Breast epithelium (tissue), 3 donors: ENCODE measurements at regions not wholly inside any gene's neighbourhood (a gene's known extent, or its start where the extent isn't known, plus 50 kb on each side); places are given as distances from the start of the nearest gene placed in this dataset.

ENCODE experiments used
- POLR2A ChIP-seq: fragments of 450-650 bp; IDR thresholded peaks from one replicate; pipeline ENCODE4 v1.6.1; 2016; ENCODE audit warnings: antibody characterized with exemption, mild to moderate bottlenecking, moderate library complexity
- POLR2AphosphoS5 ChIP-seq, 3 donors: sonication (generic); formaldehyde crosslinking; IDR thresholded peaks; one replicate each; pipeline ENCODE4 v1.6.1; 2017; ENCODE audit warnings: antibody characterized with exemption in 3 of 3
- TF ChIP-seq, protein P1 (sequence below), 3 donors: fragments of 450-650 bp; IDR thresholded peaks; one replicate each; pipeline ENCODE4 v1.5.1; 2016 to 2017; ENCODE audit warnings: antibody characterized with exemption in 3 of 3, mild to moderate bottlenecking in 3 of 3, moderate library complexity in 3 of 3

DNA sequence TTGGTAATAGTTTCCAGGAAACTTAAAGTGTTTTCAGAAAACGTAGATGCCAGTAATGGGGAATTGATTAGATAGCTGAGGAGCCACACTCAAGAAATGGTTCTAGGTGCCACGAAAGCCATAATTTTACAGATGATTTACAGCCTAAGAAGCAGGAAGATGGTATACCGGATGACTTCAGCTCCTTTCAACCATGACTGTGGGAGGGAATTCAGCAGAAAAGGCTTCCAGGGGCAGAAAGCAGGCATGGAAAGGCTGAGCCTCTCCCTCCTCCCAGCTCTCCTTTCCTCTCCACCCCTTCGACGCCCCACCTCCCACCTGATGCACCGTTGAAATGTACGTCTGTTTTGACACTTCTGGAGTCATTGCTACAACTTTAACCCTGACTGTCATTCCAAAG is 68.6 kb upstream of the SMIM21 start:
- TF ChIP-seq, protein P1, sequence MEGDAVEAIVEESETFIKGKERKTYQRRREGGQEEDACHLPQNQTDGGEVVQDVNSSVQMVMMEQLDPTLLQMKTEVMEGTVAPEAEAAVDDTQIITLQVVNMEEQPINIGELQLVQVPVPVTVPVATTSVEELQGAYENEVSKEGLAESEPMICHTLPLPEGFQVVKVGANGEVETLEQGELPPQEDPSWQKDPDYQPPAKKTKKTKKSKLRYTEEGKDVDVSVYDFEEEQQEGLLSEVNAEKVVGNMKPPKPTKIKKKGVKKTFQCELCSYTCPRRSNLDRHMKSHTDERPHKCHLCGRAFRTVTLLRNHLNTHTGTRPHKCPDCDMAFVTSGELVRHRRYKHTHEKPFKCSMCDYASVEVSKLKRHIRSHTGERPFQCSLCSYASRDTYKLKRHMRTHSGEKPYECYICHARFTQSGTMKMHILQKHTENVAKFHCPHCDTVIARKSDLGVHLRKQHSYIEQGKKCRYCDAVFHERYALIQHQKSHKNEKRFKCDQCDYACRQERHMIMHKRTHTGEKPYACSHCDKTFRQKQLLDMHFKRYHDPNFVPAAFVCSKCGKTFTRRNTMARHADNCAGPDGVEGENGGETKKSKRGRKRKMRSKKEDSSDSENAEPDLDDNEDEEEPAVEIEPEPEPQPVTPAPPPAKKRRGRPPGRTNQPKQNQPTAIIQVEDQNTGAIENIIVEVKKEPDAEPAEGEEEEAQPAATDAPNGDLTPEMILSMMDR (IDR thresholded peaks at IDR 0.05): no peak
- TF ChIP-seq POLR2AphosphoS5 (IDR thresholded peaks at IDR 0.05): no peak
- TF ChIP-seq POLR2A: no peak
